H1 (cell line): ENCODE measurements at regions not wholly inside any gene's neighbourhood (a gene's known extent, or its start where the extent isn't known, plus 50 kb on each side); places are given as distances from the start of the nearest gene placed in this dataset.

Source experiments
- BCL11A ChIP-seq, 2 experiments: IDR thresholded peaks; one replicate each; pipeline ENCODE4 v1.6.1; 2011; ENCODE audit warnings: low read depth in 2 of 2, low read length in 2 of 2, mild to moderate bottlenecking in 2 of 2
- ZNF274 ChIP-seq: IDR thresholded peaks from 2 replicates; pipeline ENCODE4 v1.7.0; 2012; ENCODE audit warnings: low read length, borderline replicate concordance; ENCODE audit errors: extremely low read depth

GRCh38 chr14:97644365-97644764 is 847.2 kb downstream of the VRK1 start (continued):
- no peak for TF ChIP-seq ZNF274
- no peak for TF ChIP-seq BCL11A (IDR thresholded peaks at IDR 0.05; ENCODE audit: low read depth in 2 of 2, low read length in 2 of 2)
